Suprapubic skin (tissue), 3 donors: ENCODE measurements at regions not wholly inside any gene's neighbourhood (a gene's known extent, or its start where the extent isn't known, plus 50 kb on each side); places are given as distances from the start of the nearest gene placed in this dataset.

Source experiments
- EP300 ChIP-seq: sonication (generic); formaldehyde crosslinking; IDR thresholded peaks from one replicate; pipeline ENCODE4 v1.6.1; 2017; ENCODE audit warnings: antibody characterized with exemption
- POLR2A ChIP-seq, 2 donors: fragments of 450-650 bp; IDR thresholded peaks; one replicate each; pipeline ENCODE4 v1.6.1; 2017; ENCODE audit warnings: antibody characterized with exemption in 2 of 2, mild to moderate bottlenecking in 2 of 2, moderate library complexity in 2 of 2
- TF ChIP-seq, protein P1 (sequence below), 2 donors: fragments of 200-600 bp in 1 of 2; fragments of 450-650 bp in 1 of 2; sonication (generic) in 1 of 2; IDR thresholded peaks; one replicate each; pipeline ENCODE4 v1.5.1; 2016 to 2019; ENCODE audit warnings: antibody characterized with exemption in 2 of 2, mild to moderate bottlenecking in 1 of 2, moderate library complexity in 1 of 2

DNA sequence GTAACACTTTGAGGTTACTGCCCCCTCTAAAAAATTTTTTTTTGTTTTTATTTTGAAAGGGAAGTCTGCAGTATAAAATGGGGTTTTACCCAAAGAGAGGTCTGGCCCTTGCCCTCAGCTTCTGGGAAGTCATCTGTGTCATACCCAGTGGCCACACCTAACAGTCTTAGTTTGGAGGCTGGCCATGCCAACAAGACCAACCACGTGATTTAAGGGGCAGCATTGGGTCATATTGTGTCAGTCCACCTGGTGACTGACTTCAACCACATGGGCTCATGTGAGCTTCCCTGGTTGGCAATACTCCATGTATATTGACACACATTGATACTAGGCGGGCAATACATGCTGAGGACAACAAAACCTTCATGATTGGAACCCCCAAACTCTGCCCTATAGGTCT is 173.9 kb downstream of the GXYLT1 start:
- TF ChIP-seq, protein P1, sequence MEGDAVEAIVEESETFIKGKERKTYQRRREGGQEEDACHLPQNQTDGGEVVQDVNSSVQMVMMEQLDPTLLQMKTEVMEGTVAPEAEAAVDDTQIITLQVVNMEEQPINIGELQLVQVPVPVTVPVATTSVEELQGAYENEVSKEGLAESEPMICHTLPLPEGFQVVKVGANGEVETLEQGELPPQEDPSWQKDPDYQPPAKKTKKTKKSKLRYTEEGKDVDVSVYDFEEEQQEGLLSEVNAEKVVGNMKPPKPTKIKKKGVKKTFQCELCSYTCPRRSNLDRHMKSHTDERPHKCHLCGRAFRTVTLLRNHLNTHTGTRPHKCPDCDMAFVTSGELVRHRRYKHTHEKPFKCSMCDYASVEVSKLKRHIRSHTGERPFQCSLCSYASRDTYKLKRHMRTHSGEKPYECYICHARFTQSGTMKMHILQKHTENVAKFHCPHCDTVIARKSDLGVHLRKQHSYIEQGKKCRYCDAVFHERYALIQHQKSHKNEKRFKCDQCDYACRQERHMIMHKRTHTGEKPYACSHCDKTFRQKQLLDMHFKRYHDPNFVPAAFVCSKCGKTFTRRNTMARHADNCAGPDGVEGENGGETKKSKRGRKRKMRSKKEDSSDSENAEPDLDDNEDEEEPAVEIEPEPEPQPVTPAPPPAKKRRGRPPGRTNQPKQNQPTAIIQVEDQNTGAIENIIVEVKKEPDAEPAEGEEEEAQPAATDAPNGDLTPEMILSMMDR (IDR thresholded peaks at IDR 0.05) = no peak
- TF ChIP-seq POLR2A (IDR thresholded peaks at IDR 0.05) = no peak
- no peak for TF ChIP-seq EP300
